ENCODE measurements at regions not wholly inside any gene's neighbourhood (a gene's known extent, or its start where the extent isn't known, plus 50 kb on each side); places are given as distances from the start of the nearest gene placed in this dataset.

GRCh38 chr7:156236181-156236889 lies 404.2 kb upstream of the RNF32 start:
- TF ChIP-seq CTCF (IDR thresholded peaks at IDR 0.05; ENCODE audit: low read depth, low read length): no peak
- no peak overlapping the region for H3K27ac ChIP-seq
- H3K36me3 ChIP-seq: no peaks in the 10 kb centered on the region
- DNase-seq: no peak
- H3K27me3 ChIP-seq (ENCODE audit: insufficient read depth, low read depth, severe bottlenecking): peaks cover 86% of the 10 kb centered on the region
- H3K4me3 ChIP-seq (ENCODE audit: low read depth, low read length): no peak overlapping the region
- H3K9me3 ChIP-seq (ENCODE audit: severe bottlenecking): no peaks in the 10 kb centered on the region

GRCh38 chr7:156234666-156235494 lies 405.7 kb upstream of the RNF32 start:
- H3K9me3 ChIP-seq (ENCODE audit: severe bottlenecking): no peaks in the 10 kb centered on the region
- H3K36me3 ChIP-seq: no peaks in the 10 kb centered on the region
- no peak for TF ChIP-seq CTCF (IDR thresholded peaks at IDR 0.05; ENCODE audit: low read depth, low read length)
- H3K4me3 ChIP-seq (ENCODE audit: low read depth, low read length): no peak overlapping the region
- peaks cover 93% of the 10 kb centered on the region for H3K27me3 ChIP-seq (ENCODE audit: insufficient read depth, low read depth, severe bottlenecking)
- H3K27ac ChIP-seq: no peak overlapping the region
- DNase-seq: no peak

- Histone ChIP-seq H3K9me3 (ENCODE audit: severe bottlenecking) (no peaks in the 10 kb centered on the region), H3K27me3 (ENCODE audit: insufficient read depth, low read depth, severe bottlenecking) (peaks cover 90% of the 10 kb centered on the region), H3K4me3 (ENCODE audit: low read depth, low read length) (no peak overlapping the region), H3K27ac (no peak overlapping the region), H3K36me3 (no peaks in the 10 kb centered on the region)
- TF ChIP-seq CTCF (IDR thresholded peaks at IDR 0.05; ENCODE audit: low read depth, low read length): no peak
- no peak for DNase-seq
Observed at GRCh38 chr7:156234192-156234591, 406.4 kb upstream of the RNF32 start.

GRCh38 chr7:156232931-156233705 lies 407.5 kb upstream of the RNF32 start:
- Histone ChIP-seq H3K27me3 (ENCODE audit: insufficient read depth, low read depth, severe bottlenecking) (peaks cover 82% of the 10 kb centered on the region), H3K9me3 (ENCODE audit: severe bottlenecking) (no peaks in the 10 kb centered on the region), H3K4me3 (ENCODE audit: low read depth, low read length) (no peak overlapping the region), H3K36me3 (no peaks in the 10 kb centered on the region), H3K27ac (no peak overlapping the region)
- TF ChIP-seq CTCF (IDR thresholded peaks at IDR 0.05; ENCODE audit: low read depth, low read length): no peak
- DNase-seq: no peak

GRCh38 chr7:156230576-156230975 lies 410.0 kb upstream of the RNF32 start:
- Histone ChIP-seq H3K4me3 (ENCODE audit: low read depth, low read length) (no peak overlapping the region), H3K9me3 (ENCODE audit: severe bottlenecking) (no peaks in the 10 kb centered on the region)

More at GRCh38 chr7:156230576-156230975, 410.0 kb upstream of the RNF32 start:
- no peak for TF ChIP-seq CTCF (IDR thresholded peaks at IDR 0.05; ENCODE audit: low read depth, low read length)
- peaks cover 77% of the 10 kb centered on the region for H3K27me3 ChIP-seq (ENCODE audit: insufficient read depth, low read depth, severe bottlenecking)
- DNase-seq: no peak
- H3K27ac ChIP-seq: no peak overlapping the region
- H3K36me3 ChIP-seq: no peaks in the 10 kb centered on the region
